Medulla oblongata (tissue), 1 donor: ENCODE measurements at regions not wholly inside any gene's neighbourhood (a gene's known extent, or its start where the extent isn't known, plus 50 kb on each side); places are given as distances from the start of the nearest gene placed in this dataset.

Experiments
- DNase-seq: peaks from one replicate; pipeline ENCODE4 v3.0.0-alpha.2; 2015; ENCODE audit errors: extremely low spot score

- DNase-seq: no peak
These were observed 803.4 kb downstream of the TUSC7 start for GRCh38 chr3:117512975-117513374.

- no peak for DNase-seq
These were observed 805.7 kb downstream of the TUSC7 start for GRCh38 chr3:117515309-117515708.

- no peak for DNase-seq
These were observed 808.8 kb downstream of the TUSC7 start for GRCh38 chr3:117518364-117518763.

GRCh38 chr3:117519776-117520175 lies 810.2 kb downstream of the TUSC7 start:
- no peak for DNase-seq

GRCh38 chr3:117520582-117520981 lies 811.0 kb downstream of the TUSC7 start:
- no peak for DNase-seq

- no peak for DNase-seq
These were observed 813.8 kb downstream of the TUSC7 start for GRCh38 chr3:117523418-117523817.

- DNase-seq: no peak
These were observed 815.3 kb downstream of the TUSC7 start for GRCh38 chr3:117524890-117525289.

GRCh38 chr3:117526470-117527079 lies 817.0 kb downstream of the TUSC7 start:
- DNase-seq: peak; percentile 71

GRCh38 chr3:117527346-117527745 lies 817.8 kb downstream of the TUSC7 start:
- no peak for DNase-seq

GRCh38 chr3:117528688-117529087 lies 819.1 kb downstream of the TUSC7 start:
- DNase-seq: no peak

- DNase-seq: no peak
These were observed 821.6 kb downstream of the TUSC7 start for GRCh38 chr3:117531078-117531767.

- DNase-seq: no peak
These were observed 822.7 kb downstream of the TUSC7 start for GRCh38 chr3:117532268-117532667.

- no peak for DNase-seq
These were observed 824.6 kb downstream of the TUSC7 start for GRCh38 chr3:117534138-117534537.

GRCh38 chr3:117536006-117536405 lies 826.4 kb downstream of the TUSC7 start:
- DNase-seq: no peak

GRCh38 chr3:117537949-117538348 lies 828.4 kb downstream of the TUSC7 start:
- DNase-seq: no peak

GRCh38 chr3:117539729-117540128 lies 830.1 kb downstream of the TUSC7 start:
- DNase-seq: no peak

- no peak for DNase-seq
These were observed 831.0 kb downstream of the TUSC7 start for GRCh38 chr3:117540597-117540996.

- DNase-seq: no peak
These were observed 832.1 kb downstream of the TUSC7 start for GRCh38 chr3:117541721-117542120.

GRCh38 chr3:117543521-117543920 lies 833.9 kb downstream of the TUSC7 start:
- DNase-seq: no peak

GRCh38 chr3:117545484-117545883 lies 835.9 kb downstream of the TUSC7 start:
- DNase-seq: no peak

GRCh38 chr3:117547956-117548550 lies 838.5 kb downstream of the TUSC7 start:
- DNase-seq: no peak

- DNase-seq: no peak
These were observed 839.0 kb downstream of the TUSC7 start for GRCh38 chr3:117548600-117548999.

GRCh38 chr3:117549716-117550115 lies 840.1 kb downstream of the TUSC7 start:
- DNase-seq: no peak
